Kidney glomerular epithelial cell (primary cell): ENCODE measurements at regions not wholly inside any gene's neighbourhood (a gene's known extent, or its start where the extent isn't known, plus 50 kb on each side); places are given as distances from the start of the nearest gene placed in this dataset.
"Not testable (repeated sequence)": the region's sequence is repeated elsewhere in the genome, so short reads cannot be mapped to it uniquely, and the experiment has no call there.

Experiments
- DNase-seq: peaks from one replicate; lab custom pipeline; 2025; lab: John Stamatoyannopoulos, UW

- no peak for DNase-seq
These were observed 785.3 kb downstream of the MCTP2 start for GRCh38 chr15:95016511-95017229.

GRCh38 chr15:95017666-95018328 is 786.4 kb downstream of the MCTP2 start:
- peak; percentile 33 for DNase-seq

DNA sequence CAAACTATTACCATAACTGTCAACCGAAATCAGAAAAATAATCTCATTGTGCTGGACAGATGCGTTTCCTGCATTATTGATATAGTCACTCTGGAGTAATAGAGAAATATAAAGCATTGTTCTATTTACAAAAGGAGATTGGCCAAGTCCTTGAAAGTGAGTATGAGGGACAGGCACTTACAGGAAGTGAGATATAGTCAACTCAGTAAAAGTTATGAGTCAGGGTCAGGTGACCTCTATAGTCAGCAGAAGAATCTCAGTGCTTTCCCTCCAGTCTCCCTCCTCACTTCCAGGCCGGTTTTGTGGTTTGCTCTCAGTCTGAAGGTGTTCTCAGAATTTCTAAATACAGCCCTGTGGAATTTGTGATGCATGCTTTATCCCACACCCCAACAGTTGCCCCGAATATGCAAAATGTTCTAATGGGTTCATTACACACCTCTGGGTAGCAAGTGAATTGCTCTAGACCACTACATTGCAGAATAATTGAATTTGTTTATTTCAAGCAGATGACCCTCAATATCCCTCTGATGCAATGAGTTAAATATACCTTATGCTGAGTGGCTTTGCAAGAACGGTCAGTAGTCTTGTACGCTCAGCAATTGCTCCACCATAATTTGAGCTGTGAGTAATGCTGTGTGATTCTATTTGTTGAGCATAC is 787.7 kb downstream of the MCTP2 start:
- DNase-seq, result peak; percentile 66

- DNase-seq, result no peak
These were observed 788.5 kb downstream of the MCTP2 start for GRCh38 chr15:95019907-95020306.

DNA sequence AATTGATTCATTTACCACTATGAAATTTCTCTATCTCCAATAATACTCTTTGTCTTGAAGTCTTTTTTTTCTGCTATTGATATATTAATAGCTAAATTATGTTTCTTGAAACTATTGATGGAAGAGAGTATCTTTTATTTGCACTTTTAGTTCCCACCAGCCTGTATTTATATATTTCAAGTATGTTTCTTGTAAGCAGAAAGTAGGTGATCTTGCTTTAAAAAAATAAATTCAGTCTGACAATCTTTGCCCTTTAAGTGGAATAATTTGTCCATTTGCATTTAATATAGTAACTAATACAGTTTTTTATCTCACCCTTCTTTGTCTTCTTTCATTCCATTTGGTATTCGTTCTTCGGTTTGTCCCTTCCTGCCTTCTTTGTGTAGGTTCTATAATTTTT is 790.5 kb downstream of the MCTP2 start:
- DNase-seq, result no peak

DNA sequence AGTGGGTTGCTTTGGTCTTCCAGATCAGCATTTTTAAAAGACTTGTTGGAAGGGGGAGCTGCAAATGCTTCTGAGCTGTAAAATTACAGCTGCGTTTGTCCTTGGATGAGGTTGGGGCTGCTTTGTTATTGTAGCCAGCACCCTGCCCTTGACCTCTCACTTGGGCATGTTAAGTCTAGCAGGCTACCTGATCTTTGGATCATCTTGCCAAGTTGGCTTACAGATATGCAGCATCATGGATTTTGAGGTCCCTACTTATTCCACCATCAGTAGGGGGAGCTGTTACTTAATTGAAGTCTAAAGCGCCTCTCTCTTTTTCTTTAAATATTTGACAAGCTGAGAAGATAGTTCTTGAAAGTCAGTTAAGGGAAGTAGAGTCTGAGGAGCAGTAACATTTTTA is 793.0 kb downstream of the MCTP2 start:
- DNase-seq, result no peak

- peak; percentile 22 for DNase-seq
These were observed 794.8 kb downstream of the MCTP2 start for GRCh38 chr15:95025924-95026728.

- no peak for DNase-seq
These were observed 796.6 kb downstream of the MCTP2 start for GRCh38 chr15:95027981-95028380.

DNA sequence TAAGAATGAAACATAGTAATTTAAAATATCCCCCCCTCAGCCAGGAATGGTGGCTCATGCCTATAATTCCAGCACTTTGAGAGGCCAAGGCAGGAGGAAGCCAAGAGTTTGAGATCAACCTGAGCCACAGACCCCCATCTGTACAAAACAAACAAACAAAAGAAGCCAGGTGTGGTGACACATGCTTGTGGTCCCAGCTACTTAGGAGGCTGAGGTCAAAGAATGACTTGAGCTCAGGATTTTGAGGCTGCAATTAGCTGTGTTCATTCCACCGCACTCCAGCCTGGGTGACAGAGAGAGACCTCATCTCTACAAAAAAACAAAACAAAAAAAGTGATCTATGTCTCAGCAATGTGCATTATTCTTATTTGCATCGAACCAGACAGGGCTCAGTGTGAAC is 800.8 kb downstream of the MCTP2 start:
- DNase-seq, result no peak

DNA sequence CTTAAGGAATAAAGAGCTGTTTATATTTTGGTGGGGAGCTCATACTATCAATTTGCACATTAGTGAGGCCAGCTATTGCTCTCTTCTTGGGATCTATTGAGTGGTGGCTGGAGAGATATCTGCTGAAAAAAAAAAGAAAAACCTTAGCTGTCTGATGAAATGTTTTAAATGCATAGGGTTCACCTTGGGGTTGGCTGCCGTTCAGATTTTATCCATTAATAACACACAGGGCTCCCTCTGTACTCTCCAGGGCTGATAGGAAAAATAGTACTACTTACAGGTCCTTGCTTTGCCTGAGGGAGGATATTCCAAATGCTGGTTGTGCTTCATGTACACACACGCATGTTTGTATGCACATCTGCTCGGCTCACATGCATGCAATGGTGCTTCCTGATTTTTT is 803.7 kb downstream of the MCTP2 start:
- no peak for DNase-seq

DNA sequence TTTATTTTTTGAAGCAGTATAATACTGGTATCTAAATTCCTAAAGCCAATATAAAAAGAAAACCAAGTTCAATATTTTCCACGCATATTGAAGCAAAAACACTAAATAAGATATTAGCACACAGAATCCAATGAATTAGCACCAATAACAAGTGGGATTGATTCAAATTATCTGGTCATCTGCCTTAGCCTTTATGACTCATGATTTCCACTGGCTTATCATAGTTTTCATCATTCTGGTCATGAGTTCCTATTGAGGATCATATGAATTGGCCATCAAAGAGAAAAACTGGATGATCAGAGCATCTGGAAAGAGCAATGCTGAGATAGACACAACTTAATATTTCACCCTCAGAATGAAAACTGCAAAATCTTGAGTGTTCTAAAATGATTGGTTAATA is 809.9 kb downstream of the MCTP2 start:
- no peak for DNase-seq

GRCh38 chr15:95043236-95043932 is 812.0 kb downstream of the MCTP2 start:
- not testable (repeated sequence) for DNase-seq

DNA sequence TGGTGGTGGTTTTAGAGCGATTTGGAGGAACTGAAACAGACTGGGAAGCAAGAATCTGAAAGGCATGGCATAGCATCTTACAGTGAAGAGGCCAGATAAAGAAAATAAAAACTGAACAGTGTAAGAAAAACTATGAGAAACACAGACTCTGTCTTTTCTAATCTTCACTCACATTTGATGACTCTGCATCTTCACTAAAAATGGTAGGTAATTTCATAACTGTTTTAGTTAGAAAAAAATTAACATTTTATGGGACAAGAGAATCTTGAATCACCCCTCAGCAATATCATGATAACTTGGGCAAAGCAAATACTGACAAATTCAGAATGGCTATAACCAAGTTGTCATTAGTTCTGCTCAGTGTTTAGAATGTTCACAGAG is 812.6 kb downstream of the MCTP2 start:
- DNase-seq, result no peak

- DNase-seq, result no peak
These were observed 813.5 kb downstream of the MCTP2 start for GRCh38 chr15:95044745-95045417.

- no peak for DNase-seq
These were observed 820.5 kb downstream of the MCTP2 start for GRCh38 chr15:95051861-95052260.

DNA sequence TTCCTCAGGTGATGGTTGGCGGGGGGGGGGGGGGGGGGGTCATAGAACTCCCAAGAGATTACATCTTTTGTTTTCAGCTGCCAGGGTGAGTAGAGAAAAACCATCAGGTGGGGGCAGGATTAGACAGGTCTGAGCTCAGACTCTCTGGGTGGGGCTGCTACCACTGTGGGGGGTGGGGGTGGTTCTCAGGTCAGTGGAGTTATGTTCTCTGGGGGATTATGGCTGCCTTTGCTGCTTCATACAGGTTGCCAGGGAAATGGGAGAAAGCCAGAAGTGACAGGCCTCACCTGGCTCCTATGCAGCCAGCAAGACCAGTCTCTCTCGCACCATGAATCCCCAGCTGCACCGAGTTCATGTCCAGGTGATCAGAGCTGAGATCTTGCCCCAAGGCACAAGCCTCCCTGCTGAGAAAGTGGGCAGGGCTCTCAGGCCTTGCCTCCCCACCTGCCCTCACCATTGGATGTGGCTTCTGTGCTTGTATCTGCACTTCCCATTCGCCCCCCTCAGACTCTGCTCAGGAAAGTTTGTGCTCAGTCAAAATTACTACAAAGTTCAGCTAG is 828.1 kb downstream of the MCTP2 start:
- DNase-seq, result no peak

- DNase-seq, result no peak
These were observed 837.5 kb downstream of the MCTP2 start for GRCh38 chr15:95068701-95069521.

- DNase-seq, result no peak
These were observed 844.7 kb downstream of the MCTP2 start for GRCh38 chr15:95075792-95076677.

GRCh38 chr15:95076678-95076990 is 845.3 kb downstream of the MCTP2 start:
- no peak for DNase-seq
